Stromal cell of bone marrow (primary cell): ENCODE measurements at regions not wholly inside any gene's neighbourhood (a gene's known extent, or its start where the extent isn't known, plus 50 kb on each side); places are given as distances from the start of the nearest gene placed in this dataset.

Experiments used
- DNase-seq: peaks from one replicate; pipeline ENCODE4 v3.0.0-alpha.2; 2012; ENCODE audit warnings: low read depth

GRCh38 chr5:166963596-166963995 is 1327.8 kb upstream of the WWC1 start:
- no peak for DNase-seq

DNA sequence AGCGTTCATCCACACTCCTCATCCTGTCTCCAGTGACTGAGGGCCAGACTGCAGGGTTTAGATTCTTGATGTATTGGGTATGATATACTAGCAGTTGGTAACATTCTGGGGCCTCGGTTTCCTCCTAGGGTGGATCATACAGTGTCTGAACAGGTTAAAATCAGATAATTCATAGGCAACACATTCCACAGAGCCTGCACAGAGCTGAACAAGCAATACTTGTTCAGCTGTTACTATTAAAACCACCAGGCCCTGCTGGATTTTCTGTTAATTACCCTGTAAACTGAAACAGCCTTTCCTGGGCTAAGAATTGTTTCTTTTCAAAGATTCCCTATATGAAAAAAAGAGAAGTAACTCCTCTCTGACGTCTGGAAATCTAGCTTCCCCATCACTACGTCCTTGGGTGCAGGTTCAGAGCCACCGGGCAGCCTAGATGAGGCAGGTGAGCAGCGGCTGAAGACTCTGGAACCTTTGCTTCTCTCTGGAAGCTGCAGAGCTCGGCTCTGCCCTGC is 1313.5 kb upstream of the WWC1 start:
- no peak for DNase-seq

DNA sequence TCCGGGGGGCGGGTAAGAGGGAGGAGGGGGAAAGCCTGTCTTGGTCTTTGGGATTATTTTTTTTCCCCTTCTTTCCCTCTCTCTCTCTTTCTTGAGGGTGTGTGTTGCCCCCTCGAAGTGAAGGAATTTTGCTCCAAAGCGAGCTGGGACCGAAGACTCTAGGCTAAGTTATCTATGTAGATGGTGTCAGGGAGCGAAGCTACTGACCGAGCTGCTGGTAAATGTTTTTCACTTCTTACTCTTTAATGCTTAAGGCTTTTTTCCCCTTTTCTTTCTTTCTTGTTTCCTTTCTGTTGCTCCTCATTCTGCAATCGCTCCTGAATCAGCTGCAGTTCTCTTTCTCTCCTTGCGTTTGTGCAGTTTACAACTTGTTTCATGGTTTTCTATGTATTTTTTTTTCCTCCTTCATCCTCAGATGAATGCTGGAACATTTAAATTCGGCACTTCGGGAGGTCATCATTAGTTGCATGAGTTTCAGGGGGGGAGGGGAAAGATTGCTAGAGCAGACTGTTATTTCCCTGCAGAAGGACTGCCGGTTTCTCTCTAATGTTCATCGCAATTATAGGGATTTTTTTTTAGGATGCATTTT is 1312.0 kb upstream of the WWC1 start:
- DNase-seq = no peak

GRCh38 chr5:166980666-166981065 is 1310.8 kb upstream of the WWC1 start:
- no peak for DNase-seq

DNA sequence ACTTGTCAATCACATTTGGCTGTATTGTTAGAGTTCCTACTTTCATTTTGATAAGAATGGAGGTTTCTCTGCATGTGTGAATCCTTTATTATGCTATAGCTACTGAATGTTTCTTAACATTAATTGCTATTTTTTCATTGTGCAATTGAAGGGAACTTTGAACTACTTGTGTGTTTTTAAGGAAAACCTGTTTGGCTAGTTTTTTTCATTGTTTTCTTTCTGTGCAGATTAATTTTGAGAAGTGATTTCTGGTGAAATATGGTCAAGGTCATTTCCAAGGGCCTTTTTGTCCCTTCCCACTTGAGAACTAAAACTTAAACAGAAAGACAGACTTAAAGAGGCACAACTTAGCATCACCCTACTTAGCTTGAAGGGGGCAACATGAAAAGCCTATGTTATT is 1309.2 kb upstream of the WWC1 start:
- no peak for DNase-seq

- DNase-seq = no peak
These were observed 1299.8 kb upstream of the WWC1 start for GRCh38 chr5:166991601-166992000.

DNA sequence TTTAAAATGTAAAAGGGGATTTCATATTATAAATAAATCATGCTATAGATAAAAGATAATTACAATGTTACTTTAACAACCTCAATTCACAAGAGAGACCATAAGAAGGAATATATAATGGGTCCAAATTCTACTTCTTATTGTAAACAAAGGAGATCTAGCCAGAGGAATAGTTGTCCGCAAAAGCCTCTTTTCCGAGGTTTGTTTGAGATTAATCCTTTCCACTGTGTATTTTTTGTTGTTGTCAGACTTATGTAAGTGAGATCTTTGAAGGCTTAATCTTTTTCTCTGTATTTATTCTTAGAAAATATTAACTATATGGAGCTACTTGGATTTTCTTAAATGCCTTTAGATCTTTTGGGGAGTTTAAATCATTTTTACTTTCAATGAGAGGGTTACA is 1299.3 kb upstream of the WWC1 start:
- no peak for DNase-seq

DNA sequence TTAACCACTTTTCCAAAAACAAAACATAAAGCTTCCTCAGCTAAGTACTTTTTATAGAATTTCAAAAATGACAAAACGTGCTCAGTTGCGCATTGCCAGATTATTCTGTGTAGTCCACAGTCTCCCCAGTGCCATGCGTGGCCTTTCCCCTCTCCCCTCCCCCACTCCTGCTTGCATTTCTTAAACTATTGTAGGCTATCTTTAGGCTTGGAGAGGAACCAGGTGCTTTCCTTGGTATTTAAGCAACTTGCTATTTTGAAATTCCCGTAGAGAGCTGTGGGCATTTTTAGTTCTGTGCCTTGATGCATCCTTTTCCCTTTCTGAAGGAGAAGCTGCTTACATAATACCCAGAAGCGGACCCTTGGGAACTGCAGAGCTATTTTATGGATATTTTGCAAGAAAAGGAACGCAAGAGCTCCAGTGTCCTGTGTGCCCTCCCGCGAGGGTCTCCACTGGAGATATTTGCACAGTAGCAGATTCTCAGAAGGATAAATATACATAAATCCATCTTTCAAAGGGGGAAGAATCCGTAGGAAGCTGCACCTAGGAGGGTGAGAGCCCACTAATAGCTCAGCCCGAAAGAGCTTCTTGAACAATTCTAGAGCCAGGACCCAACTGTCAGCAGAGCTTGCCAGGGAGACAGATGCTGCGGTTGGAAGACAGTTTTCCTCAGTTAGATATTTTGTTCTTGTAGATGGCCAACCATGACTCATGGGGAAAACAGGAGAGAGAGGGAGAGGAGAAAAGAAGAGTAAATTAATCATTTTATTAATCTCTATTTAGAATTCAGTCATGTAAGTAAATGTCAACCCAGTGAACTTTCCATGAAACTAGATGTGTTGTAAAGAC is 1298.3 kb upstream of the WWC1 start:
- DNase-seq = no peak

GRCh38 chr5:166994226-166994625 is 1297.2 kb upstream of the WWC1 start:
- DNase-seq = no peak

GRCh38 chr5:167001246-167001645 is 1290.2 kb upstream of the WWC1 start:
- DNase-seq = no peak

- no peak for DNase-seq
These were observed 1282.7 kb upstream of the WWC1 start for GRCh38 chr5:167008705-167009104.

GRCh38 chr5:167011196-167011595 is 1280.2 kb upstream of the WWC1 start:
- DNase-seq = no peak

DNA sequence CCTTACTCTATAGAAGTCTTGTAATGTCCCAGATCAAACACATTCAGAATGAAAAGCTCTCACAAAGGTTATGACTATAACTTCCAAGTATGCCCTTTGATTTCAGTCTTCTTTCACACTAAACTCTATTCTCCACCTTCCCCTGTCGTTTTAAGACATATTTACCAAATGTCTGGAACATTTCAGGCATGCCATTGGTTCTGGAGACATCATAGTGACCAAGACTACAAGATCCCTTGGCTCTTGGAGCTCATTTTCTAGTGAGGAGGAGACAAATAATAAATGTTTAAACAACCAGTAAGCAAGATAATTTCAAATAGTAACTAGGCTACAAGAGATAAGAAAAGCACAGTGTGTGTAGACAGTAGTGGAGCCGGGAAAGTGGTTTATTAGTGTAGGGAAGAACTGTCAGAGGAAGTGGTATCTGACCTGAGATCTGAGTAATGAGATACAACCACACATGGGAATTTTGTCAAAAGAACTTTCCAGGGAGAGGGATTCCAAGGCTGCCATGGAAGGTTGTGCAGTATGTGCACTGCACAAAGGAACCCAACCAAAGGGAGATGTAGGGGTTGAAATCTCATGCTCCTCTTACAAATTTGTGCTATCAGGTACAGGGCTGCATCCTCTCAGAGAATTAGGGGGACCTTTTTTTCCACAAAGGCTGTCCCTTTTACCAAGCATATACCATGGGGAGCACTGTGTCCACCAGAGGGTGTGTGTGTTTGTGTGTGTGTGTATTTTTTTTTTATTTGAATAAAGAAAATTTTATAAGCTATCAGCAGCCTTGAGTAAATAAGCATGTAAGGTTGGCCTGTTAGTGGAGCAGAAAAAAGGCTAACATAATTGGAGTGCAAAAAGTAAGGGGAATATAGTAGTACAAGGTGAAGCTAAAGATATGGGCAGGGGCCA is 1279.1 kb upstream of the WWC1 start:
- DNase-seq = no peak

GRCh38 chr5:167014401-167015056 is 1276.9 kb upstream of the WWC1 start:
- DNase-seq = no peak

GRCh38 chr5:167020418-167020817 is 1271.0 kb upstream of the WWC1 start:
- no peak for DNase-seq

DNA sequence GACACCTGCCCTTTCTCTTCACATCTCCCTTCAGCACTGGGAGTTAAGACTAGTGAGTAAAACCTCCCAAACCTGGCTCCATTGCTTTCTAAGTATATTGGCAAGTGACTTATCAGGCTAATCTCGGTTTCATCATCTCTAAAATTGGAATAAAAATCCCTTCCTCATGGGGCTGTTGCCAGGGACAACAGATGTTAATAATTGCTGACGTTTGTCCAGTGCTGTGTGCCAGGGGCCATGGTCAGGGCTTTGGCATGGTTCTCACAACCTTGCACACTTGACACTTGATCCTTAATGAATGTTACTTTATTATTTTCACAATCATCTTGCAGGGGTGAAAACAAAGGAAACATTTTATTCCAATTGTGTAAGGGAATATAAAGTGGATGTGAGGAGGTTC is 1262.0 kb upstream of the WWC1 start:
- DNase-seq = no peak

DNA sequence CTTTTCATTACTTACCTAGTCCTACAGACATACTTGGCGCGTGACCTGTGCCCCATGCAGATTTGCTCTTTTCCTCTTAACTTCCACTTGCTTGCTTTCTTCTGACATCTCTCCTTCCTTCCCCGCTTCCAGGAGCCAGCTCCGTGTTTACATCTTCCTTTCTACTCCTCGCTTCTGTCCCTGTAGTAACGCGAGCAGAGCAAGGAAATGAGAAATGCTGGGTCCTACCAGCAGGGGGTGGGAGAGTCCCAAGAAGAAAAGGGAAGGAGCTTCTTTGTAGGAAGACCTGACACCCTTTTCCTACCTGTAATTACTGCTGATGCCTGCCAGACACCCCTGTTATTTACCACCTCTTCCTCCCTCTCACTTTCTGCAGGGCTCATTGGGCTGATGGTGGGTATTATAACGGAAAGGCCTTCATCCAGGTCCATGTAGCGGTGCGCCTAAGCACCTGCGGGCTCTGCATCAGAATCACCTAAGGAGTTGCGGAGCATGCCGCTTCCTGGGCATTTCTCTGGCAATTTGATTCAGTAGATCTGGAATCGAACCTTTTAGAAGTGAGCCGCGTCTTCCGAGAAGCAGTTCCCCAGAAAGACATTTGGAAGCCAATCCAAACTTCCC is 1260.8 kb upstream of the WWC1 start:
- DNase-seq = no peak

GRCh38 chr5:167036585-167036984 is 1254.9 kb upstream of the WWC1 start:
- DNase-seq = no peak

GRCh38 chr5:167049043-167049663 is 1242.3 kb upstream of the WWC1 start:
- no peak for DNase-seq

DNA sequence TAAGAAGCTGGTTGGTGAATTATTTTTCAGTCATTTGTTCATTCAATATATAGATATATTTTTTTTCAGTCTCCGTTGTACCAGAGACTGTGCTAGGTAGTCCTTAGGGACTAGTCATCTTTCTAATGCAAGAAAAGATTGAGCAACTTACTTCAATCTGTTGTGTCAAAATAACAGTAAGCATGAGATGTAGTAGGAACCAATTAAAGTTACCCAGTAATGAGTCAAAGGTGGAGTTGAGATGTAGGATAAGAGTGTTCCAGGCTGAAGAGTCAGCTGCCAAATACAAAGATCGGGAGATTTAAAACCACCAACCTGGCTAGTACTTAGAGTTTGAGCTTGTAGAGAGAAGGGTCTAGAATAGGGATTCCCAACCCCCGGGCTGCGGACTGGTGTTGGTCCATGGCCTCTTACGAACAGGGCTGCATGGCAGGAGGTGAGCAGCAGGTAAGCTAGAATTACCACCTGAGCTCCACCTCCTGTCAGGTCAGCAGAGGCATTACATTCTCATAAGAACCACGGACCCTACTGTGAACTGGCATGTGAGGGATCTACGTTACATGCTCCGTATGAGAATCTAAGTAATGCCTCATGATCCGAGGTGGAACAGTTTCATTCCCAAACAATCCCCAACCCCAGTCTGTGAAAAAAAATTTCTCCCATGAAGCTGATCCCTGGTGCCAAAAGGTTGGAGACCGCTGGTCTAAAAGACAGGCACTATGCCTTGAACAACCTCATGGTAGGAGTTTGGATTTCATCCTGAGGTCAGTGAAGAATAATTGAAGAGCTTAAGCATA is 1241.5 kb upstream of the WWC1 start:
- no peak for DNase-seq
